ENCODE measurements at regions not wholly inside any gene's neighbourhood (a gene's known extent, or its start where the extent isn't known, plus 50 kb on each side); places are given as distances from the start of the nearest gene placed in this dataset.

- Histone ChIP-seq H3K36me3 (ENCODE audit: control insufficient read depth in 3 of 3, insufficient read depth in 2 of 3, low read depth in 1 of 3, low read length in 3 of 3) (no peaks in the 10 kb centered on the region), H3K4me1 (ENCODE audit: control insufficient read depth in 3 of 3, insufficient read depth in 2 of 3, low read depth in 1 of 3, low read length in 2 of 3) (no peaks in the 10 kb centered on the region), H3K27ac (ENCODE audit: low read depth in 1 of 3, low read length in 2 of 3) (no peak overlapping the region), H3K27me3 (ENCODE audit: control insufficient read depth in 3 of 3, insufficient read depth in 3 of 3, low read length in 3 of 3) (no peaks in the 10 kb centered on the region), H3K4me3 (ENCODE audit: low read depth in 1 of 3, low read length in 3 of 3) (no peak overlapping the region), H3K9me3 (ENCODE audit: control insufficient read depth in 2 of 2, insufficient read depth in 1 of 2, low read depth in 1 of 2, low read length in 1 of 2) (no peaks in the 10 kb centered on the region)
- no peak for FAIRE-seq
- no peak for DNase-seq
- WGBS, 3 donors: 91 to 96% (median 93%) methylated on average over 2 of the region's 2 CpGs
Measured at GRCh38 chr4:23718435-23718834, 171.4 kb downstream of the PPARGC1A start.

DNA sequence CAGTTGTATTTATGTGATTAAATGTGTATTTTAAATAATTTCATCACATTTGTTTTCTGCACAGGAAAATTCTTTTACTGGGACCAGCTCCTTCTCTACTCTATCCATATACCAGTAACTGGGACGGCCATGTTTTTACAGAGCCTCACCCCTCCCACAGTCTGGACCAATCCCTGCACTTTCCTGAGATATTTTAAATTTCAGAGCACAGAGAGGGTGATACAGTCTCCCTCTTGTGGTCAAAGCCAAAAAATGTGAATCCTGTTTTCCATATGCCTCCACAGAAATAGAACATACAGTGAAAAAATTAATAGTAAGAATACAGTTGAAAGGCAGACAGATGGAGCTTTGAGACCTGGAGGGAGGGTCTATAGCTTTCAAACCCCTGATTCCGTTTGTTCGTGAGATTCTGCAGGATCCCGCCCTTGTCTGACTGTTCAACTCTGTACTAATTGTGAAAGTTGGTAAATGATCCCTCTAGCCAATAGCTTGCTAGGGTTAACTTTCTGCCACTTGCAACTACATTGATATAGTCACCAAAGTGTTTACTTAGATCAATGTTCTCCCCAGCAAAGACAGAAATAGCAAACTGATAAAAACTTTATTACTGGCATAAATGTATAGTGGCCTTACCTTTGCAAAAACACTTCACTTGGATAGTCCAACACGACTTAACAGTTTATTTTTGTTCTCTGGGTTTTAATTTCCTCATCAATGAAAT lies 172.2 kb downstream of the PPARGC1A start:
- DNase-seq (no peak), FAIRE-seq (no peak)
- 70 to 78% (median 76%) methylated on average over 5 of the region's 5 CpGs for WGBS, 3 donors
- Histone ChIP-seq H3K36me3 (ENCODE audit: control insufficient read depth in 3 of 3, insufficient read depth in 2 of 3, low read depth in 1 of 3, low read length in 3 of 3) (no peaks in the 10 kb centered on the region), H3K27ac (ENCODE audit: low read depth in 1 of 3, low read length in 2 of 3) (no peak overlapping the region), H3K27me3 (ENCODE audit: control insufficient read depth in 3 of 3, insufficient read depth in 3 of 3, low read length in 3 of 3) (no peaks in the 10 kb centered on the region), H3K4me1 (ENCODE audit: control insufficient read depth in 3 of 3, insufficient read depth in 2 of 3, low read depth in 1 of 3, low read length in 2 of 3) (no peaks in the 10 kb centered on the region), H3K4me3 (ENCODE audit: low read depth in 1 of 3, low read length in 3 of 3) (no peak overlapping the region), H3K9me3 (ENCODE audit: control insufficient read depth in 2 of 2, insufficient read depth in 1 of 2, low read depth in 1 of 2, low read length in 1 of 2) (no peaks in the 10 kb centered on the region)

DNA sequence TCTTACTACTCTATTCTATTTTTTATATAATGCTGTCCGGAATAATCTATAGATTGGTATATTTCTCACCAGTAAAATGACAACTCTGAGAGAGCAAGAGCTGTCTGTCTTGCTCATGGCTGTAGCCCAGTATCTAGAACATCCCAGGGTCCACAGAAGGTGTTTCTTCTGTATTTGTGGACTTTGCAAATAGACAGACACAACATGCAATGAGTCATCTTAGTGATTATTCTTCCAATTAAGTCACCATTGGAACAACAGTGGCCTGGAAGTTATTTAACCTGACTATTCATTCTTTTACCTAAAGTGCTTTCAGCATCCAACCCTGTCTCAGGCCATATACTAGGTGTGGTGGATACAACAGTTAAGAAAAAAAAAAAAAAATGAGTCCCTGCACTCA lies 179.5 kb downstream of the PPARGC1A start:
- H3K9me3 ChIP-seq (ENCODE audit: control insufficient read depth in 2 of 2, insufficient read depth in 1 of 2, low read depth in 1 of 2, low read length in 1 of 2): no peaks in the 10 kb centered on the region
- H3K27me3 ChIP-seq (ENCODE audit: control insufficient read depth in 3 of 3, insufficient read depth in 3 of 3, low read length in 3 of 3): no peaks in the 10 kb centered on the region
- FAIRE-seq (no peak), DNase-seq (no peak)
- no peak overlapping the region for H3K4me3 ChIP-seq (ENCODE audit: low read depth in 1 of 3, low read length in 3 of 3)
- H3K36me3 ChIP-seq (ENCODE audit: control insufficient read depth in 3 of 3, insufficient read depth in 2 of 3, low read depth in 1 of 3, low read length in 3 of 3): no peaks in the 10 kb centered on the region
- WGBS, 3 donors: 88 to 93% (median 90%) methylated on average over 1 of the region's 1 CpG
- H3K27ac ChIP-seq (ENCODE audit: low read depth in 1 of 3, low read length in 2 of 3): no peak overlapping the region
- H3K4me1 ChIP-seq (ENCODE audit: control insufficient read depth in 3 of 3, insufficient read depth in 2 of 3, low read depth in 1 of 3, low read length in 2 of 3): no peaks in the 10 kb centered on the region

DNA sequence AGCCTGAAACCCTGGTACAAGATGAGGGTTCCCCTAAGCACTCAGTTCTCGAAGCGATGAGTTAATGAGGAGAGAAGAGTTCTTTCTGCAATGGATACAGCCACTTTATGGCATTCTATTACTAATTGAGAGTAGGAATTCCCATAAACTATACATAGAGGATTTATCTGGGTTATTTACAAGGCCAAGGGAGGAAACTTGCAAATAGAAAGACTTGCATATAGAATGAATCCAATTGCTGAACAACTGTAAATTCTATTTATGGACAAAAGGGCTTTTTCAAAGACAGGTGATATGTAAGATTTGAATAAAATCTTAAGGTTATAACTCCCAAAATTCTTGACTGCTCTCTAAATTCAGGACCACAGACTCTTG lies 182.2 kb downstream of the PPARGC1A start:
- H3K4me3 ChIP-seq (ENCODE audit: low read depth in 1 of 3, low read length in 3 of 3): no peak overlapping the region
- H3K27me3 ChIP-seq (ENCODE audit: control insufficient read depth in 3 of 3, insufficient read depth in 3 of 3, low read length in 3 of 3): no peaks in the 10 kb centered on the region
- DNase-seq (no peak), FAIRE-seq (no peak)
- no peaks in the 10 kb centered on the region for H3K9me3 ChIP-seq (ENCODE audit: control insufficient read depth in 2 of 2, insufficient read depth in 1 of 2, low read depth in 1 of 2, low read length in 1 of 2)
- WGBS, 3 donors: 91 to 97% (median 95%) methylated on average over 2 of the region's 2 CpGs
- no peaks in the 10 kb centered on the region for H3K36me3 ChIP-seq (ENCODE audit: control insufficient read depth in 3 of 3, insufficient read depth in 2 of 3, low read depth in 1 of 3, low read length in 3 of 3)
- H3K4me1 ChIP-seq (ENCODE audit: control insufficient read depth in 3 of 3, insufficient read depth in 2 of 3, low read depth in 1 of 3, low read length in 2 of 3): no peaks in the 10 kb centered on the region
- H3K27ac ChIP-seq (ENCODE audit: low read depth in 1 of 3, low read length in 2 of 3): no peak overlapping the region

GRCh38 chr4:23706972-23707651 lies 182.7 kb downstream of the PPARGC1A start:
- no peaks in the 10 kb centered on the region for H3K9me3 ChIP-seq (ENCODE audit: control insufficient read depth in 2 of 2, insufficient read depth in 1 of 2, low read depth in 1 of 2, low read length in 1 of 2)
- H3K4me3 ChIP-seq (ENCODE audit: low read depth in 1 of 3, low read length in 3 of 3): no peak overlapping the region
- no peaks in the 10 kb centered on the region for H3K4me1 ChIP-seq (ENCODE audit: control insufficient read depth in 3 of 3, insufficient read depth in 2 of 3, low read depth in 1 of 3, low read length in 2 of 3)
- WGBS, 3 donors: 72 to 79% (median 78%) methylated on average over 4 of the region's 4 CpGs
- no peaks in the 10 kb centered on the region for H3K36me3 ChIP-seq (ENCODE audit: control insufficient read depth in 3 of 3, insufficient read depth in 2 of 3, low read depth in 1 of 3, low read length in 3 of 3)
- FAIRE-seq: no peak
- no peaks in the 10 kb centered on the region for H3K27me3 ChIP-seq (ENCODE audit: control insufficient read depth in 3 of 3, insufficient read depth in 3 of 3, low read length in 3 of 3)
- no peak overlapping the region for H3K27ac ChIP-seq (ENCODE audit: low read depth in 1 of 3, low read length in 2 of 3)
- DNase-seq: no peak

- FAIRE-seq (no peak), DNase-seq (no peak)
- no peaks in the 10 kb centered on the region for H3K9me3 ChIP-seq (ENCODE audit: control insufficient read depth in 2 of 2, insufficient read depth in 1 of 2, low read depth in 1 of 2, low read length in 1 of 2)
- H3K4me3 ChIP-seq (ENCODE audit: low read depth in 1 of 3, low read length in 3 of 3): no peak overlapping the region
- no peaks in the 10 kb centered on the region for H3K36me3 ChIP-seq (ENCODE audit: control insufficient read depth in 3 of 3, insufficient read depth in 2 of 3, low read depth in 1 of 3, low read length in 3 of 3)
- H3K4me1 ChIP-seq (ENCODE audit: control insufficient read depth in 3 of 3, insufficient read depth in 2 of 3, low read depth in 1 of 3, low read length in 2 of 3): no peaks in the 10 kb centered on the region
- H3K27ac ChIP-seq (ENCODE audit: low read depth in 1 of 3, low read length in 2 of 3): no peak overlapping the region
- no peaks in the 10 kb centered on the region for H3K27me3 ChIP-seq (ENCODE audit: control insufficient read depth in 3 of 3, insufficient read depth in 3 of 3, low read length in 3 of 3)
- 91 to 100% (median 96%) methylated on average over 4 of the region's 4 CpGs for WGBS, 3 donors
Measured at GRCh38 chr4:23700197-23700596, 189.7 kb downstream of the PPARGC1A start.

- H3K4me1 ChIP-seq (ENCODE audit: control insufficient read depth in 3 of 3, insufficient read depth in 2 of 3, low read depth in 1 of 3, low read length in 2 of 3): no peaks in the 10 kb centered on the region
- no peak overlapping the region for H3K27ac ChIP-seq (ENCODE audit: low read depth in 1 of 3, low read length in 2 of 3)
- DNase-seq (no peak), FAIRE-seq (no peak)
- no peak overlapping the region for H3K4me3 ChIP-seq (ENCODE audit: low read depth in 1 of 3, low read length in 3 of 3)
- no peaks in the 10 kb centered on the region for H3K36me3 ChIP-seq (ENCODE audit: control insufficient read depth in 3 of 3, insufficient read depth in 2 of 3, low read depth in 1 of 3, low read length in 3 of 3)
- no peaks in the 10 kb centered on the region for H3K27me3 ChIP-seq (ENCODE audit: control insufficient read depth in 3 of 3, insufficient read depth in 3 of 3, low read length in 3 of 3)
- WGBS, 3 donors: 87 to 92% (median 91%) methylated on average over 3 of the region's 3 CpGs
- H3K9me3 ChIP-seq (ENCODE audit: control insufficient read depth in 2 of 2, insufficient read depth in 1 of 2, low read depth in 1 of 2, low read length in 1 of 2): no peaks in the 10 kb centered on the region
Measured at GRCh38 chr4:23697722-23698121, 192.1 kb downstream of the PPARGC1A start.

DNA sequence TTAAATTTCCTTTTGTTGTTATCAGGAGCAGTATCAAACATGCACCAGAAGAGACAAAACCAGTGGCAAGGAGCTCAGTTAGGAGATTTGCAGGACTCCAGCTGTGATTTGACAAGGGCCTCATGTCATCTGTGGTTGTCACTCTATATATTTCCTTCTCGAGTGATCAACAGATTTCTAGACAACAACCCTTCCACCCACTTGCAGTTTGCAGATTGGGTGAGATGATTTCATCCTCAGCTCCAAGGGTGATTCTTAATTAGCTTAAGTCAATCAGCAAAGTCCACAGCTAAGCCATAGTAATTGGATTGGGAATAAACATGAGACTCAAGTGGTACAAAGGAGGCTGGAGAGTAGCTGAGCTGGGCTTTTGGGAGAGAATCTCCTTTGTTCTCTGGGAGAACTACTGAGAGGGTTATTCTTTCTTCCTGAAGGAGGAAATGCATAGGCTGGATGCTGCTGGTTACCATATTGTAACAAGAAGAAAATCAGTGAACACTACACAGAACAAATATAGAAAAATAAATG lies 192.8 kb downstream of the PPARGC1A start:
- no peak for DNase-seq
- no peak for FAIRE-seq
- H3K4me1 ChIP-seq (ENCODE audit: control insufficient read depth in 3 of 3, insufficient read depth in 2 of 3, low read depth in 1 of 3, low read length in 2 of 3): no peaks in the 10 kb centered on the region
- no peak overlapping the region for H3K4me3 ChIP-seq (ENCODE audit: low read depth in 1 of 3, low read length in 3 of 3)
- H3K9me3 ChIP-seq (ENCODE audit: control insufficient read depth in 2 of 2, insufficient read depth in 1 of 2, low read depth in 1 of 2, low read length in 1 of 2): no peaks in the 10 kb centered on the region
- H3K36me3 ChIP-seq (ENCODE audit: control insufficient read depth in 3 of 3, insufficient read depth in 2 of 3, low read depth in 1 of 3, low read length in 3 of 3): no peaks in the 10 kb centered on the region
- 62 to 84% (median 79%) methylated on average over 1 of the region's 1 CpG for WGBS, 3 donors
- no peaks in the 10 kb centered on the region for H3K27me3 ChIP-seq (ENCODE audit: control insufficient read depth in 3 of 3, insufficient read depth in 3 of 3, low read length in 3 of 3)
- no peak overlapping the region for H3K27ac ChIP-seq (ENCODE audit: low read depth in 1 of 3, low read length in 2 of 3)

All from small intestine (tissue), 7 donors.